ENCODE measurements at regions not wholly inside any gene's neighbourhood (a gene's known extent, or its start where the extent isn't known, plus 50 kb on each side); places are given as distances from the start of the nearest gene placed in this dataset.

DNA sequence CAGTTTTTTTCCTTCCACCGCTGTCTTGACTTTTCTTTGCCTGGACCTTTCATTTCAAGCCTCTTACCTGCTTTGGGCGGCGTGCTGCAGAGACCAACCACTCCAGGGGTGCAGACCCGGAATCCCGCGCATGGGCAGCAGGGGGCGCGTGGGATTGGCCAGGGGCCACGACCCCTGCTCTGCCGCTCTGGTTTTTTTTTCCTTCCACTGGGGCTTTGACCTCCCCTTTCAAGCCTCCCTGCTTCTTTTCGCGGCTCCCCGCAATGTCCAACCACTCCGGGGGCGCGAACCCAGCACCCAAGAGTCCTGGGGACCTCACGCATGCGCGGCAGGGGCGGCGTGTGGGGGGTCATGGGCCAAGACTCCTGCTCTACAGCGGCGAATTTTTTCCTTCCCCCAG, 325.1 kb downstream of the ALG10 start:
- DNase-seq: no peak

GRCh38 chr12:34348064-34348463, 325.8 kb downstream of the ALG10 start:
- no peak for DNase-seq

DNA sequence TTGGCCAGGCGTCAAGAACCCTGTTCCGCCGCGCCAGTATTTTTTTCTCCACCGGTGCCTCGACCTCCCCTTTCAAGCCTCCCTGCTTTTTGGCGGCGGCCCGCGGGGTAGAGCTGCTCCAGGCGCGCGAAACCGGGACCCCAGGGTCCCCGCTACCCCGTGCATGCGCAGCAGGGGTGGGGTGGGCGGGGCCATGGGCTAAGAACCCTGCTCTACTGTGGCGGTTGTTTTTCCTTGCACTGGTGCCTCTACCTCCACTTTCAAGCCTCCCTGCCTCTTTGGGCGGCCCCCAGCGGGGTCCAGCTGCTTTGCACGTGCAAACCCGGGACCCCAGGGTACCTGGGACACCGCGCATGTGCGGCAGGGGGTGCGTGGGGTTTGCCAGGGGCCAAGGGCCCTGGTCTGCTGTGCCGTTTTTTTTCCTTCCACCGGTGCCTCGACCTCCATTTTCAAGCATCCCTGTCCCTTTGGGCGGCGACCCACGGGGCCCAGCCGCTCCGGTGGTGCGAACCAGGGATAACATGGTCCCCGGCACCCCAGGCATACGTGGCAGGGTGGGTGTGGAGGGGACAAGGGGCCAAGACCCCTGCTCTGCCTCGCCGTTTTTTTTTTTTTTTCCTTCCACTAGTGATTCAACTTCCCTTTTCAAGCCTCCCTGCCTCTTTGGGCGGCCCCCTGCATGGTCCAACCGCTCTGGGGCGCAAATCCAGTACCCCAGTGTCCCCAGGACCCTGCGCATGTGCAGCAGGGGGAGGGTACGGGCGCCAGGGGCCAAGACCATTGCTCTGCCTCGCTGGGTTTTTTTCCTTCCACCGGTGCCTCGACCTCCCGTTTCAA, 326.8 kb downstream of the ALG10 start:
- no peak for DNase-seq

DNA sequence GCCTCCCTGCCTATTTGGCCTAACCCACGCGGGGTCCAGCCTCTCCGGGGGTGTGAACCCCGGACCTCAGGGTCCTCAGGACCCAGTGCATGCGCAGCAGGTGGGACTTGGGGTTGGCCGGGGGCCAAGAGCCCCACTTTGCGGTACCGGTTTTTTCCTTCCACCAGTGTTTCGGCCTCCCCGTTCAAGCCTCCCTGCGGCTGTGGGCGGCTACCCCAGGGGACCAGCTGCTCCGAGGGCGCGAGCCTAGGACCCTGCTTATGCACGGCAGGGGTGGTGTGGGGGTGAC, 327.3 kb downstream of the ALG10 start:
- no peak for DNase-seq

GRCh38 chr12:34350092-34351041, 328.1 kb downstream of the ALG10 start:
- DNase-seq: no peak

- DNase-seq: no peak
These were observed 329.8 kb downstream of the ALG10 start for GRCh38 chr12:34352098-34352497.

DNA sequence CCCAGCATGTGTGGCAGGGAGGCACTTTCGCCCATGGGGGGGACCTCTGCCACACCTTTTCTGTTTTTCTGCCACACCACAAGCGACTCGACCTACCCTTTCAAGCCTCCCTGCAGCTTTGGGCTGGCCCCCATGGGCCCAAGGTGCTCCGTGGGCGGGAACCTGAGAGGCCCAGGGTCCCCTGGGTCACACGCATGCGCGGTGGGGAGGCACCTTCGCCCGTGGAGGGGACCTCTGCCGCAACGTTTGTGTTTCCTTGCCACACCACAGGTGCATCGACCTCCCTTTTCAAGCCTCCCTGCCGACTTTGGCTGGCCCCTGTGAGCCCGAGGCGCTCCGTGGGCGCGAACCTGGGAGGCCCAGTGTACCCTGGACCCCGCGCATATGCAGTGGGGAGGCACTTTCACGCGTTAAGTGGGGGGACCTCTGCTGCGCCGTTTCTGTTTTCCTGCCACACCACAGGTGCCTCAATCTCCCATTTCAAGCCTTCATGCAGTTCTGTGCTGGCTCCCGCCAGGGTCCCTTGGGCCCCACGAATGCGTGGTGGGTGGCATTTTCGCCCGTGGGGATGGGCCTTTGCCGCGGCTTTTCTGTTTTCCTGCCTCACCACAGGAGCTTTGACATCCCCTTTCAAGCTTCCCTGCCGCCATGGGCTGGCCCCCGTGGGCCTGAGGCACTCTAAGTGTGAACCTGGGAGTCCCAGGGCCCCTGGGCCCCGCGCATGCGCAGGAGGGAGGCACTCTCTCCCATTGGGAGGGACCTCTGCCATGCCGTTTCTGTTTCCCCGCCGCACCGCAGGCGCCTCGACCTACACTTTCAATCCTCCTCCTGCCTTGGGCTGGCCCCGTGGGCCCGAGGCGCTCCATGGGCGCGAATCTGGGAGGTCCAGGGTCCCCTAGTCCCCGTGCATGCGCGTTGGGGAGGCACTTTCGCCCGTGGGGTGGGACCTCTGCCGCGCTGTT, 332.2 kb downstream of the ALG10 start:
- no peak for DNase-seq

DNA sequence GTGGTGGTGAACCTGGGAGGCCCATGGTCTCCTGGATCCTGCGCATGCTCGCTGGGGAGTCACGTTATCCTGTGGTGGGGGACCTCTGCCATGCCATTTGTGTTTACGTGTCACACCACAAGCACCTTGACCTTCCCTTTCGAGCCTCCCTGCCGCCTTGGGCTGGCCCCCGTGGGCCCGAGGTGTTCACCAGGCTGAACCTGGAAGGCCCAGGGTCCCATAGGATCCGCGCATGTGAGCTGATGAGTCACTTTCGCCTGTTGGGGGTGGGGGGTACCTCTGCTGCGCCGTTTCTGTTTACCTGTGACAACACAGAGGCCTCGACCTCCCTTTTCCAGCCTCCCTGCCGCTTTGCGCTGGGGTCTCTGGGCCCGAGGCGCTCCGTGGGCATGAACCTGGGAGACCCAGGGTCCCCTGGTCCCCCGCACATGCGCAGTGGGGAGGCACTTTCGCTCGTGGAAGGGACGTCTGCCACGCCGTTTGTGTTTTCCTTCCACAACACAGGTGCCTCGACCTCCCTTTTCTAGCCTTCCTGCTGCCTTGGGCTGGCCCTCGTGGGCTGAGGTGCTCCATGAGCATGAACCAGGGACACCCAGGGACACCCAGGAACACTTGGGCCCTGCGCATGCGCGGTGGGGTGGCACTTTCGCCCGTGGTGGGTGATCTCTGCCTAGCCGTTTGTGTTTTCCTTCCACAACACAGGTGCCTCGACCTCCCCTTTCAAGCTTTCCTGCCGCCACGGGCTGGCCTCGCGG, 334.1 kb downstream of the ALG10 start:
- DNase-seq: no peak

DNA sequence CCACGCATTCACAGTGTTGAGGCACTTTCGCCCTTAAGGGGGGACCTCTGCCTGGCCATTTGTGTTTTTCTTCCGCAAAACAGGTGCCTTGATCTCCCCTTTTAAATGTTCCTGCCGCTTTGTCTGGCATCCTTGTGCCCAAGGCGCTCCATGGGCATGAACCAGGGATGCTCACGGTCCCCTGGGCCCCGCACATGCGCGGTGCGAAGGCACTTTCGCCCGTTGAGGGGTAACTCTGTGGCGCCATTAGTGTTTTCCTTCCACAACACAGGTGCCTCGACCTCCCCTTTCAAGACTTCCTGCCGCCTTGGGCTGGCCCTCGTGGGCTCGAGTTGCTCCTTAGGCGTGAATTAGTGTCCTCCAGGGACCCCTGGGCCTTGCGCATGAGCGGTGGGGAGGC, 335.5 kb downstream of the ALG10 start:
- DNase-seq: no peak

DNA sequence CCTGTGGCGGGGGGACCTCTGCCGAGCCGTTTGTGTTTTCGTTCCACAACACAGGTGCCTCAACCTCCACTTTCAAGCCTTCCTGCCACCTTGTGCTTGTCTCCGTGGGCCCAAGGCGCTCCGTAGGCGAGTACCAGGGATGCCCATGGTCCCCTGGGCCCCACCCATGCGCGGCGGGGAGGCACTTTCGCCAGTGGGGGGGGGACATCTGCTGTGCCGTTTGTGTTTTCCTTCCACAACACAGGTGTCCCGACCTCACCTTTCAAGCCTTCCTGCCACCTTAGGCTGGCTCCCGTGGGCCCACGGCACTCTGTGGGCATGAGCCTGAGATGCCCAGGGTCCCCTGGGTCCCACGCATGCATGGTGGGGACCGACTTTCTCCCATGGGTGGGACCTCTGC, 335.9 kb downstream of the ALG10 start:
- no peak for DNase-seq

GRCh38 chr12:34361721-34362316, 339.5 kb downstream of the ALG10 start:
- no peak for DNase-seq

DNA sequence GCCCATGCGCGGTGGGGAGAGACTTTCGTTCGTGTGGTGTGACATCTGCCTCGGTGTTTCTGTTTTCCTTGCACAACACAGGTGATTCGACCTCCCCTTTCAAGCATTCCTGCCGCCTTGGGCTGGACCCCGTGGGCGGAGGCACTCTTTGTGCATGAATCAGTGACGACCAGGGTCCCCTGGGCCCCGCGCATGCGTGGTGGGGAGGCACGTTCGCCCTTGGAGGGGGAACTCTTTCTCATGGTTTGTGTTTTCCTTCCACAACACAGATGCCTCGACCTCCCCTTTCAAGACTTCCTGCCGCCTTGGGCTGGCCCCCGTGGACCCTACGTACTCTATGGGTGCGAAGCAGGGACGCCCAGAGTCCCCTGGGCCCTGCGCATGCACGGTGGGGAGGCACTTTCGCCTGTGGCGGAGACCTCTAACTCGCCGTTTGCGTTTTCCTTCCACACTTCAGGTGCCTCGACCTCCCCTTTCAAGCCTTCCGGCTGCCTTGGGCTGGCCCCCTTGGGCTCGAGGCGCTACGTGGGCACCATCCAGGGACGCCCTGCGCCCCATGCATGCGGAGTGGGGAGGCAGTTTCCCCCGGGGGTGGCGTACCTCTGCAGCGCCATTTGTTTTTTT, 340.9 kb downstream of the ALG10 start:
- no peak for DNase-seq

DNA sequence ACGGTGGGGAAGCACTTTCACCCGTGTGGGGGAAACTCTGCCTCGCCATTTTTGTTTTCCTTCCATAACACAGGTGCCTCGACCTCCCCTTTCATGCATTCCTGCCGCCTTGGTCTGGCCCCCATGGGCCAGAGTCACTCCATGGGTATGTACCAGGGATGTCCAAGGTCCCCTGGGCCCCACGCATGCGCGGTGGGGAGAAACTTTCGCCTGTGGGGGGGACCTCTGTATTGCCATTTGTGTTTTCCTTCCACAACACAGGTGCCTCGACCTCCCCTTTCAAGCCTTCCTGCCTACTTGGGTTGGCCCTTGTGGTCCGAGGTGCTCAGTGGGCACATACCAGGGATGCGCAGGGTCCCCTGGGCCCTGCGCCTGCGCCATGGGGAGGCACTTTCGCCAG, 345.8 kb downstream of the ALG10 start:
- DNase-seq: no peak

DNA sequence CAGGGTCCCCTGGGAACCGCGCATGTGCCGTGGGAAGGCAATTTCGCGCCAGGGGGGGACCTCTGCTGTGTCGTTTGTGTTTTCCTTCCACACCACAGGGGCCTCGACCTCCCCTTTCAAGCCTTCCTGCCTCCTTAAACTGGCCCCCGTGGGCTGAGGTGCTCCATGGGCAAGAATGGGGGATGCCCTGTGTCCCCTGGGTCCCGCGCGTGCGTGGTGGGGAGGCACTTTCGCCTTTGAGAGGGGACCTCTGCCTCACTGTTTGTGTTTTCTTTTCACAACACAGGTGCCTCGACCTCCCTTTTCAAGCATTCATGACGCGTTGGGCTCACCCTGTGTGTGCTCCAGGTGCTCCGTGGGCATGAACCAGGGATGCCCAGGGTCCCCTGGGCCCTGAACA, 348.8 kb downstream of the ALG10 start:
- no peak for DNase-seq

- DNase-seq: no peak
These were observed 349.7 kb downstream of the ALG10 start for GRCh38 chr12:34372003-34372402.

DNA sequence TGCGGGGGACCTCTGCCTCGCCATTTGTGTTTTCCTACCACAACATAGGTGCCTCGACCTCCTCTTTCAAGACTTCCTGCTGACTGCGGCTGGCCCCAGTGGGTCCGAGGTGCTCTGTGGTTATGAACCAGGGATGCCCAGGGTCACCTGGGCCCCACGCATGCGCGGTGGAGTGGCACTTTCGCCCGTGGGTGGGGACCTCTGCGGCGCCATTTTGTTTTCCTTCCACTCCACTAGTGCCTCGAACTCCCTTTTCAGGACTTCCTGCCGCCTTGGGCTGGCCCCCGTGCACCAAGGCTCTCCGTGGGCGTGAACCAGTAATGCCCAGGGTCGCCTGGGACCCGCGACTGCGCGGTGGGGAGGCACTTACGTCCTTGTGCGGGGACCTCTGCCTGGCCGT, 351.6 kb downstream of the ALG10 start:
- DNase-seq: no peak

- no peak for DNase-seq
These were observed 354.0 kb downstream of the ALG10 start for GRCh38 chr12:34376133-34376799.

GRCh38 chr12:34377243-34378035, 355.1 kb downstream of the ALG10 start:
- DNase-seq: no peak

DNA sequence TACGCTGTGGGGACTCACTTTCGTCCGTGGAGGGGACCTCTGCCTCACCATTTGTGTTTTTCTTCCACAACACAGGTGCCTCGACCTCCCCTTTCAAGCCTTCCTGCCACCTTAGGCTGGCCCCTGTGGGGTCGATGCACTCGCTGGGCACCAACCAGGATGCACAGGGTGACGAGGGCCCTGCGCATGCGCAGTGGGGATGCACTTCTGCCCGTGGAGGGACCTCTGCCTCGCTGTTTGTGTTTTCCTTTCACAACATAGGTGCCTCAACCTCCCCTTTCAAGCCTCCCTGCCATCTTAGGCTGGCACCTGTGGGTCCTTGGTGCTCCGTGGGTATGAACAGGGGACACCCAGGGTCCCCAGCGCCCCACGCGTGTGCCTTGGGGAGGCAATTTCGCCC, 356.8 kb downstream of the ALG10 start:
- no peak for DNase-seq

GRCh38 chr12:34384693-34385092, 362.4 kb downstream of the ALG10 start:
- DNase-seq: no peak

Measured in activated effector memory CD4-positive, alpha-beta T cell treated with anti-CD3 and anti-CD28 coated beads, Interleukin-2, amount 50 U/mL, for 16 hours (primary cell).